A673 (cell line): ENCODE measurements at regions not wholly inside any gene's neighbourhood (a gene's known extent, or its start where the extent isn't known, plus 50 kb on each side); places are given as distances from the start of the nearest gene placed in this dataset.

Source experiments
- BruUV-seq: library from RNA; stranded (reverse); fragments of 400-500 nt; replicated peaks from 2 replicates; lab custom pipeline; 2021; lab: Mats Ljungman, UMichigan
- CTCF ChIA-PET: fragments of 300-600 bp; sonication (Branson Sonifier 250); formaldehyde crosslinking; loops from one replicate; lab custom pipeline; 2022; ENCODE audit warnings: antibody characterized with exemption; lab: Charles Lee
- POLR2A ChIA-PET: fragments of 300-600 bp; sonication (Branson Sonifier 250); formaldehyde crosslinking; loops from one replicate; lab custom pipeline; 2022; ENCODE audit warnings: antibody characterized with exemption; ENCODE audit not compliant: low non-redundant PET; lab: Charles Lee
- DNase-seq: peaks from one replicate; pipeline ENCODE4 v3.0.0-alpha.2; 2015; ENCODE audit warnings: low spot score
- H3K27ac ChIP-seq: fragments of 200-600 bp; sonication (generic); 2 replicates; pipeline ENCODE4 v1.5.1; 2016; ENCODE audit warnings: mixed run types, low read depth, mild to moderate bottlenecking, mixed read lengths, antibody characterized with exemption, low read length; ENCODE audit not compliant: poor library complexity, severe bottlenecking
- H3K27me3 ChIP-seq: fragments of 200-600 bp; sonication (generic); replicated peaks from 2 replicates; pipeline ENCODE4 v1.6.1; 2017; ENCODE audit warnings: mixed run types, low read depth, mild to moderate bottlenecking, mixed read lengths, antibody characterized with exemption, low read length; ENCODE audit not compliant: insufficient read depth, poor library complexity
- H3K36me3 ChIP-seq: fragments of 200-600 bp; sonication (generic); 2 replicates; pipeline ENCODE4 v1.6.1; 2016; ENCODE audit warnings: mixed run types, mild to moderate bottlenecking, mixed read lengths, antibody characterized with exemption, low read length; ENCODE audit not compliant: insufficient read depth, poor library complexity, severe bottlenecking
- H3K4me1 ChIP-seq: fragments of 200-600 bp; sonication (generic); 2 replicates; pipeline ENCODE4 v1.6.1; 2017; ENCODE audit warnings: mixed run types, mild to moderate bottlenecking, mixed read lengths, antibody characterized with exemption, low read length; ENCODE audit not compliant: insufficient read depth, poor library complexity, severe bottlenecking
- H3K4me3 ChIP-seq: fragments of 200-600 bp; sonication (generic); 2 replicates; pipeline ENCODE4 v1.5.1; 2016; ENCODE audit warnings: low read depth, mixed run types, mild to moderate bottlenecking, mixed read lengths, low read length; ENCODE audit not compliant: poor library complexity, severe bottlenecking
- H3K9me3 ChIP-seq: fragments of 200-600 bp; sonication (generic); 2 replicates; pipeline ENCODE4 v1.6.1; 2016; ENCODE audit warnings: mixed run types, low read depth, mild to moderate bottlenecking, mixed read lengths, antibody characterized with exemption, low read length; ENCODE audit not compliant: poor library complexity, severe bottlenecking
- EZH2 ChIP-seq: fragments of 200-600 bp; sonication (generic); IDR thresholded peaks from 2 replicates; pipeline ENCODE4 v1.6.1; 2017; ENCODE audit warnings: borderline replicate concordance, low read depth, mild to moderate bottlenecking, mixed read lengths, antibody characterized with exemption, low read length; ENCODE audit not compliant: poor library complexity, severe bottlenecking
- intact Hi-C: fragments of 100-400 bp; cut with micrococcal nuclease; formaldehyde crosslinking; loops from one replicate; pipeline ENCODE4 v1.10.0; 2022; ENCODE audit not compliant: unreplicated experiment
- TF ChIP-seq, protein P1 (sequence below): fragments of 300-800, 200-600 bp; sonication (generic); conservative IDR thresholded peaks from 2 replicates; pipeline ENCODE4 v1.5.1; 2017; ENCODE audit warnings: low read depth, mild to moderate bottlenecking, antibody characterized with exemption, low read length, moderate library complexity, mixed read lengths

DNA sequence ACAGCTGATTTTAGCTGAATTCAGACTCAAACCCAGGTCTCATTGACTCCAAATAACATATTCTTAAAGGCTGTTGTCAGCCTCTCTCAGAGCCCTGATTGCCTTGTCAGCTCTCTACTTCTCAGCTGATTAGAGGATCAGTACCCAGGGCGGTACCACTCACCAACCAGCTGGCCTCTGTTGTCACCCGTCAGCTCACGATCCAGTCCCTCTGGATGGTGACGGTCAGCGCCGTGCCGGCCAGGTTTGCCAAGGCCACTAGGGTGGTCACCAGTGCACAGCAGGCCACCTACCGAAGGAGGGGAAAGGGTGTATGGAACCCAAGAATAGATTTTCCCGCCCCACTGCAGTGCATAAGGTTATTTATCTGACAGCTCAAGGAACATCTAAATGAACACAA is 52.3 kb upstream of the TOMM7 start:
- ChIA-PET CTCF (interaction anchor here (1.0 kb wide), 1 partner anchor 15 kb away, joined by 3 read pairs; no protein-coding TSS in a partner anchor), POLR2A (no interaction called here)
- no TSS peak for BruUV-seq
- no peak overlapping the region for H3K4me3 ChIP-seq
- H3K9me3 ChIP-seq: no peaks in the 10 kb centered on the region
- no peak for TF ChIP-seq EZH2
- TF ChIP-seq, protein P1, sequence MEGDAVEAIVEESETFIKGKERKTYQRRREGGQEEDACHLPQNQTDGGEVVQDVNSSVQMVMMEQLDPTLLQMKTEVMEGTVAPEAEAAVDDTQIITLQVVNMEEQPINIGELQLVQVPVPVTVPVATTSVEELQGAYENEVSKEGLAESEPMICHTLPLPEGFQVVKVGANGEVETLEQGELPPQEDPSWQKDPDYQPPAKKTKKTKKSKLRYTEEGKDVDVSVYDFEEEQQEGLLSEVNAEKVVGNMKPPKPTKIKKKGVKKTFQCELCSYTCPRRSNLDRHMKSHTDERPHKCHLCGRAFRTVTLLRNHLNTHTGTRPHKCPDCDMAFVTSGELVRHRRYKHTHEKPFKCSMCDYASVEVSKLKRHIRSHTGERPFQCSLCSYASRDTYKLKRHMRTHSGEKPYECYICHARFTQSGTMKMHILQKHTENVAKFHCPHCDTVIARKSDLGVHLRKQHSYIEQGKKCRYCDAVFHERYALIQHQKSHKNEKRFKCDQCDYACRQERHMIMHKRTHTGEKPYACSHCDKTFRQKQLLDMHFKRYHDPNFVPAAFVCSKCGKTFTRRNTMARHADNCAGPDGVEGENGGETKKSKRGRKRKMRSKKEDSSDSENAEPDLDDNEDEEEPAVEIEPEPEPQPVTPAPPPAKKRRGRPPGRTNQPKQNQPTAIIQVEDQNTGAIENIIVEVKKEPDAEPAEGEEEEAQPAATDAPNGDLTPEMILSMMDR: no peak
- intact Hi-C loops: no loop called here
- H3K27me3 ChIP-seq: no peaks in the 10 kb centered on the region
- no peak overlapping the region for H3K27ac ChIP-seq
- H3K36me3 ChIP-seq: no peaks in the 10 kb centered on the region
- no peaks in the 10 kb centered on the region for H3K4me1 ChIP-seq
- no peak for DNase-seq
